SK-N-SH (cell line): ENCODE measurements at regions not wholly inside any gene's neighbourhood (a gene's known extent, or its start where the extent isn't known, plus 50 kb on each side); places are given as distances from the start of the nearest gene placed in this dataset.

Experiments used
- CTCF ChIA-PET: fragments of 300-600, 350-600 bp; formaldehyde crosslinking; extraction: SDS; loops from one replicate; lab custom pipeline; 2021; lab: Yijun Ruan, JAX
- POLR2A ChIA-PET: fragments of 350-600 bp; sonication (Branson Sonifier 250); formaldehyde crosslinking; extraction: SDS; loops from one replicate; lab custom pipeline; 2020; ENCODE audit warnings: antibody characterized with exemption, inconsistent platforms; lab: Yijun Ruan, JAX
- DNase-seq: peaks from one replicate; pipeline ENCODE4 v3.0.0; 2012
- H2AFZ ChIP-seq: fragments of 200-600 bp; sonication (generic); 2 replicates; pipeline ENCODE4 v1.8.1; 2016; ENCODE audit warnings: antibody characterized with exemption, mild to moderate bottlenecking, low read depth
- H3F3A ChIP-seq: fragments of 200-600 bp; sonication (generic); replicated peaks from 2 replicates; pipeline ENCODE3; 2016; ENCODE audit warnings: antibody characterized with exemption, mild to moderate bottlenecking; ENCODE audit not compliant: insufficient read depth
- H3K27ac ChIP-seq, 2 experiments: fragments of 200-500 bp in 1 of 2; fragments of 200-600 bp in 1 of 2; sonication (Bioruptor generic) in 1 of 2; sonication (generic), shearing (Covaris generic) in 1 of 2; 2 replicates each; pipeline versions ENCODE4 v1.5.1 to v1.6.1; 2014 to 2016; ENCODE audit warnings: low read depth in 2 of 2, inconsistent platforms in 1 of 2, low read length in 1 of 2, mild to moderate bottlenecking in 1 of 2, mixed read lengths in 1 of 2
- H3K27me3 ChIP-seq: fragments of 200-600 bp; sonication (generic), shearing (Covaris generic); 2 replicates; pipeline ENCODE4 v1.6.1; 2016; ENCODE audit warnings: mixed run types; ENCODE audit not compliant: insufficient read depth
- H3K36me3 ChIP-seq, 2 experiments: fragments of 200-500 bp in 1 of 2; fragments of 200-600 bp in 1 of 2; sonication (Bioruptor generic) in 1 of 2; sonication (generic) in 1 of 2; replicated peaks in 1 of 2; 2 replicates each; pipeline versions ENCODE3 to v1.5.1; 2014 to 2016; ENCODE audit warnings: low read length in 1 of 2, mild to moderate bottlenecking in 1 of 2; ENCODE audit not compliant: insufficient read depth in 2 of 2, control insufficient read depth in 1 of 2
- H3K4me1 ChIP-seq, 2 experiments: fragments of 200-500 bp in 1 of 2; fragments of 200-600 bp in 1 of 2; sonication (Bioruptor generic) in 1 of 2; sonication (generic), shearing (Covaris generic) in 1 of 2; 2 replicates each; pipeline versions ENCODE4 v1.5.1 to v1.6.1; 2014 to 2016; ENCODE audit warnings: low read depth in 1 of 2, low read length in 1 of 2, mixed run types in 1 of 2; ENCODE audit not compliant: insufficient read depth in 2 of 2, control insufficient read depth in 1 of 2
- H3K4me2 ChIP-seq: fragments of 200-600 bp; sonication (generic), shearing (Covaris generic); 2 replicates; pipeline ENCODE4 v1.6.1; 2017; ENCODE audit warnings: mixed run types
- H3K4me3 ChIP-seq, 2 experiments: fragments of 200-500 bp in 1 of 2; fragments of 200-600 bp in 1 of 2; sonication (Bioruptor generic) in 1 of 2; sonication (generic), shearing (Covaris generic) in 1 of 2; 2 replicates each; pipeline versions ENCODE4 v1.5.1 to v1.8.1; 2014 to 2016; ENCODE audit warnings: low read depth in 2 of 2, inconsistent platforms in 1 of 2, low read length in 1 of 2, mild to moderate bottlenecking in 1 of 2, mixed read lengths in 1 of 2, moderate library complexity in 1 of 2
- H3K79me2 ChIP-seq: fragments of 200-600 bp; sonication (generic); 2 replicates; pipeline ENCODE4 v1.8.1; 2017; ENCODE audit warnings: mild to moderate bottlenecking; ENCODE audit not compliant: insufficient read depth
- H3K9ac ChIP-seq: fragments of 200-600 bp; sonication (generic); 2 replicates; pipeline ENCODE4 v1.6.1; 2017; ENCODE audit warnings: mixed run types
- H3K9me2 ChIP-seq: fragments of 200-600 bp; sonication (generic); 2 replicates; pipeline ENCODE4 v1.6.1; 2017; ENCODE audit warnings: mixed run types
- H3K9me3 ChIP-seq: fragments of 200-600 bp; sonication (generic); 2 replicates; pipeline ENCODE4 v1.6.1; 2017; ENCODE audit warnings: mixed run types, mild to moderate bottlenecking, moderate library complexity
- H4K20me1 ChIP-seq: fragments of 200-600 bp; sonication (generic); 2 replicates; pipeline ENCODE4 v1.6.1; 2017; ENCODE audit warnings: mild to moderate bottlenecking, mixed run types; ENCODE audit not compliant: insufficient read depth
- ELF1 ChIP-seq: IDR thresholded peaks from 2 replicates; pipeline ENCODE4 v1.4.0; 2012
- EZH2phosphoT487 ChIP-seq: fragments of 200-600 bp; sonication (generic); IDR thresholded peaks from 2 replicates; pipeline ENCODE4 v1.6.1; 2017; ENCODE audit warnings: low read depth, mixed run types, mild to moderate bottlenecking, antibody characterized with exemption, moderate library complexity, borderline replicate concordance
- FOSL2 ChIP-seq: IDR thresholded peaks from 2 replicates; pipeline ENCODE4 v1.4.0; 2012; ENCODE audit warnings: low read depth, mild to moderate bottlenecking, moderate library complexity, borderline replicate concordance
- FOXJ3 ChIP-seq: sonication (generic); formaldehyde crosslinking; IDR thresholded peaks from 2 replicates; pipeline ENCODE4 v1.5.1; 2020; ENCODE audit warnings: mild to moderate bottlenecking, missing genetic modification reagents
- FOXM1 ChIP-seq: IDR thresholded peaks from 2 replicates; pipeline ENCODE4 v1.4.0; 2012; ENCODE audit warnings: low read depth, mild to moderate bottlenecking
- JUND ChIP-seq: IDR thresholded peaks from 2 replicates; pipeline ENCODE4 v1.4.0; 2012
- POLR2AphosphoS5 ChIP-seq: IDR thresholded peaks from 2 replicates; pipeline ENCODE4 v1.6.1; 2012; ENCODE audit warnings: low read depth, low read length
- RAD21 ChIP-seq: IDR thresholded peaks from 2 replicates; pipeline ENCODE4 v1.6.1; 2012; ENCODE audit warnings: mild to moderate bottlenecking, low read length
- SMC3 ChIP-seq: IDR thresholded peaks from 2 replicates; pipeline ENCODE4 v1.6.1; 2012; ENCODE audit warnings: low read depth, low read length, improper control_type of control experiment
- TAF1 ChIP-seq: IDR thresholded peaks from 2 replicates; pipeline ENCODE4 v1.6.1; 2012; ENCODE audit warnings: low read depth, mild to moderate bottlenecking, low read length, moderate library complexity, borderline replicate concordance
- TCF12 ChIP-seq: IDR thresholded peaks from 2 replicates; pipeline ENCODE4 v1.4.0; 2012
- TEAD4 ChIP-seq: IDR thresholded peaks from 2 replicates; pipeline ENCODE4 v1.4.0; 2012; ENCODE audit warnings: mild to moderate bottlenecking, borderline replicate concordance; ENCODE audit not compliant: insufficient read depth
- ZBTB33 ChIP-seq: IDR thresholded peaks from 2 replicates; pipeline ENCODE4 v1.4.0; 2012; ENCODE audit warnings: low read depth, borderline replicate concordance
- WGBS: methylation state at CpG from one replicate; pipeline ENCODE4 v1.1.6; 2017; ENCODE audit warnings: low lambda C conversion rate; 5-methylcytosine and 5-hydroxymethylcytosine counted together

- no peak for TF ChIP-seq ZBTB33
These were observed 70.8 kb downstream of the TMEM200C start (continued) for GRCh38 chr18:5824370-5824984.

- no peak overlapping the region for H3K9ac ChIP-seq
- no peaks in the 10 kb centered on the region for H3K79me2 ChIP-seq
- DNase-seq = no peak
- no peak overlapping the region for H3K4me2 ChIP-seq
- no peaks in the 10 kb centered on the region for H3K9me2 ChIP-seq
- no peaks in the 10 kb centered on the region for H3K9me3 ChIP-seq
- POLR2A ChIA-PET = no interaction called here
- H3K4me3 ChIP-seq = no peak overlapping the region
- no peak overlapping the region for H3K27ac ChIP-seq
- TF ChIP-seq FOXM1 (no peak), POLR2AphosphoS5 (no peak), SMC3 (no peak), FOXJ3 (CRISPR knock-in tag) (no peak), RAD21 (no peak), ELF1 (no peak), TEAD4 (no peak), TAF1 (no peak), FOSL2 (no peak), EZH2phosphoT487 (no peak), JUND (no peak), TCF12 (no peak), ZBTB33 (no peak)
- H4K20me1 ChIP-seq = no peaks in the 10 kb centered on the region
- no peak overlapping the region for H2AFZ ChIP-seq
- no peaks in the 10 kb centered on the region for H3K4me1 ChIP-seq
- H3F3A ChIP-seq = no peaks in the 10 kb centered on the region
- CTCF ChIA-PET = interaction anchor here (1.0 kb wide), 1 partner anchor 17 kb away, joined by 3 read pairs; no protein-coding TSS in a partner anchor
- no peaks in the 10 kb centered on the region for H3K27me3 ChIP-seq
- 6% methylated on average over 1 of the region's 1 CpG for WGBS
- no peaks in the 10 kb centered on the region for H3K36me3 ChIP-seq
These were observed 77.5 kb downstream of the TMEM200C start for GRCh38 chr18:5817816-5818215.
